ENCODE measurements at regions not wholly inside any gene's neighbourhood (a gene's known extent, or its start where the extent isn't known, plus 50 kb on each side); places are given as distances from the start of the nearest gene placed in this dataset.

DNA sequence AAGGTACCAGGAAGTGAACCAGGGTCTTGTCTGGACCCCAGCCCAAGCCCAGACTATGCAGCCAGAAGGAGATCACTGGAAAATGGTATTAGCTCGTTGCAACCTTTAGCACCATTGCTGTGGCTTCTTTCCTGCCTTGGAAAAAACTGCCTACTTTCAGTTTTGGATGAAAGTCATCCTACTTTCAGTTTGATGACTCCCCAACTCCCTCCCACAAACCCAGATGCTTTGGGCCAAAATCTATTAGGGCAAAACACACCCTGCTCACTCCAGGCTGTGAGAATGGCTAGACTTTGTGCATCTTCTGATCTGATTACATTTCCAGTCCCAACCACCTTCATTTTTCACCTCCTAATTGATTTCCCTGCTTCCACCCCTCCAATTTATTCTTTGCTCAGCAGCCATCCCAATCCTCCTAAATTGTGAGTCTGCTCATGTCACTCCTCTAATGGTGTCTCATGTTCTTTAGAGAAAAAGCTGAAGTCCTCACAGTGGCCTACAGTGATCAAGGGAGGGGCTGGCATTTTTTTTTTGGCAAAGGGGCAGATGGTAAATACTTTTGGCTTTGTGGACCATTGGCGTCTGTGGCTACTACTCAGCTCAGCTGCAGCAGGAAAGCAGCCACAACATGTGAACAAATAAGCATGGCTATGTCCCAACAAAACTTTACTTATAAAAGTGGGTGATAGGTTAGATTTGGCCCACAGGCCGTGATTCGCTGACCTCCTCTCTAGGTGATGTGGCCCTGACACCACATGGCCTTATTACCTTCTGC, 368.7 kb downstream of the SLC4A3 start:
- TF ChIP-seq, protein P1, sequence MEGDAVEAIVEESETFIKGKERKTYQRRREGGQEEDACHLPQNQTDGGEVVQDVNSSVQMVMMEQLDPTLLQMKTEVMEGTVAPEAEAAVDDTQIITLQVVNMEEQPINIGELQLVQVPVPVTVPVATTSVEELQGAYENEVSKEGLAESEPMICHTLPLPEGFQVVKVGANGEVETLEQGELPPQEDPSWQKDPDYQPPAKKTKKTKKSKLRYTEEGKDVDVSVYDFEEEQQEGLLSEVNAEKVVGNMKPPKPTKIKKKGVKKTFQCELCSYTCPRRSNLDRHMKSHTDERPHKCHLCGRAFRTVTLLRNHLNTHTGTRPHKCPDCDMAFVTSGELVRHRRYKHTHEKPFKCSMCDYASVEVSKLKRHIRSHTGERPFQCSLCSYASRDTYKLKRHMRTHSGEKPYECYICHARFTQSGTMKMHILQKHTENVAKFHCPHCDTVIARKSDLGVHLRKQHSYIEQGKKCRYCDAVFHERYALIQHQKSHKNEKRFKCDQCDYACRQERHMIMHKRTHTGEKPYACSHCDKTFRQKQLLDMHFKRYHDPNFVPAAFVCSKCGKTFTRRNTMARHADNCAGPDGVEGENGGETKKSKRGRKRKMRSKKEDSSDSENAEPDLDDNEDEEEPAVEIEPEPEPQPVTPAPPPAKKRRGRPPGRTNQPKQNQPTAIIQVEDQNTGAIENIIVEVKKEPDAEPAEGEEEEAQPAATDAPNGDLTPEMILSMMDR (IDR thresholded peaks at IDR 0.05): no peak
- TF ChIP-seq ZFX (IDR thresholded peaks at IDR 0.05; ENCODE audit: borderline replicate concordance): no peak

All from 22Rv1 (cell line).